NCI-H1417 (cell line): ENCODE measurements at regions not wholly inside any gene's neighbourhood (a gene's known extent, or its start where the extent isn't known, plus 50 kb on each side); places are given as distances from the start of the nearest gene placed in this dataset.
"Not testable (repeated sequence)": the region's sequence is repeated elsewhere in the genome, so short reads cannot be mapped to it uniquely, and the experiment has no call there.

Experiments used
- DNase-seq, 3 experiments: peaks; one replicate each; lab custom pipeline; 2025; lab: John Stamatoyannopoulos, UW

- DNase-seq = no peak
Measured at GRCh38 chr3:150129166-150129565, 158.5 kb upstream of the PFN2 start.

- no peak for DNase-seq
Measured at GRCh38 chr3:150128126-150128525, 157.4 kb upstream of the PFN2 start.

- no peak for DNase-seq
Measured at GRCh38 chr3:150127011-150127490, 156.4 kb upstream of the PFN2 start.

- no peak for DNase-seq
Measured at GRCh38 chr3:150124142-150124541, 153.4 kb upstream of the PFN2 start.

- DNase-seq = not testable (repeated sequence)
Measured at GRCh38 chr3:150123249-150123648, 152.6 kb upstream of the PFN2 start.

- DNase-seq = no peak
Measured at GRCh38 chr3:150118219-150118618, 147.5 kb upstream of the PFN2 start.

GRCh38 chr3:150117076-150117475, 146.4 kb upstream of the PFN2 start:
- DNase-seq = no peak

- no peak for DNase-seq
Measured at GRCh38 chr3:150116196-150116595, 145.5 kb upstream of the PFN2 start.

- DNase-seq = peak in 2 of 3 experiments; percentile 10 to 39
Measured at GRCh38 chr3:150114873-150115540, 144.3 kb upstream of the PFN2 start.

- DNase-seq = no peak
Measured at GRCh38 chr3:150114273-150114672, 143.6 kb upstream of the PFN2 start.

GRCh38 chr3:150110097-150110496, 139.4 kb upstream of the PFN2 start:
- DNase-seq = peak in 2 of 3 experiments; percentile 80 to 97

GRCh38 chr3:150107429-150108175, 136.9 kb upstream of the PFN2 start:
- DNase-seq = no peak

GRCh38 chr3:150106740-150107428, 136.2 kb upstream of the PFN2 start:
- DNase-seq = peak; percentile 9 to 57 (median 29)

GRCh38 chr3:150105886-150106612, 135.4 kb upstream of the PFN2 start:
- DNase-seq = no peak

- no peak for DNase-seq
Measured at GRCh38 chr3:150105025-150105424, 134.3 kb upstream of the PFN2 start.

GRCh38 chr3:150104564-150104963, 133.9 kb upstream of the PFN2 start:
- DNase-seq = no peak

- DNase-seq = no peak
Measured at GRCh38 chr3:150101016-150101415, 130.3 kb upstream of the PFN2 start.

- DNase-seq = no peak
Measured at GRCh38 chr3:150098621-150099020, 127.9 kb upstream of the PFN2 start.

GRCh38 chr3:150097588-150097890, 126.8 kb upstream of the PFN2 start:
- DNase-seq = no peak

GRCh38 chr3:150096700-150097587, 126.2 kb upstream of the PFN2 start:
- DNase-seq = no peak
